SH-SY5Y (cell line): ENCODE measurements at regions not wholly inside any gene's neighbourhood (a gene's known extent, or its start where the extent isn't known, plus 50 kb on each side); places are given as distances from the start of the nearest gene placed in this dataset.

Source experiments
- GATA2 ChIP-seq: IDR thresholded peaks from 2 replicates; pipeline ENCODE4 v1.6.1; 2011; ENCODE audit warnings: mild to moderate bottlenecking, low read depth, low read length
- GATA3 ChIP-seq: IDR thresholded peaks from 2 replicates; pipeline ENCODE4 v1.6.1; 2011; ENCODE audit warnings: low read depth, mild to moderate bottlenecking, low read length, moderate library complexity

DNA sequence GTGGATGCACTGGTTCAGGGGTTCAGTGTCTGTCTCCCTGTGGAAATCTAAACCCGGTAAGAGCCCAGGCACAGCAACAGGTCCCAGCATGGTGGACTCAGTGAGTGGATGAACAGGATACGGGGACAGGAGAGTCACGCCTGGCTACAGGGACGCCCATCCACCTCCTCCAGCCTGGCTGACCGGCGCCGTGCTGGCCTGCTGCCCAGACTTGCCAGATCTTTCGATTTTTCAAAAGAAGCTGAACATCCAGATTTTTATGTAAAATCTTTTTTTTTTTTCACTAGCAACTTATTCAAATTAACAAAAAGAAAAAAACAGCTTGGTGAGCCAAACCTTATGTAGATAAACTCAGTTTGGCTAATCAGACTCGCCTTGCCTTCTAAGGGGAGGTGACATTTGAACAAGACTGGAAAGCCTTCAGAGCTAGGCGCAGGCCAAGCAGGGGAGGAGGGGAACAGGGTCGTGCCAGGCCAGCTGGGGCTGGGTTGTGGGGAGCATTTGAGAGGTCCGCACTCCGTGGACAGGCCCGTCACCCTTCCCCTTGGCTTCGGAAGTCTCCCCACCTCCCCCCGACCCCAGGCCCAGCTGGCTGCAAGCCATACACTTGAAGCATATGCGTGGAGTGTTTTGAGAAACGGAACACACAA is 87.8 kb upstream of the NCOR2 start:
- TF ChIP-seq GATA3 (no peak), GATA2 (no peak)
